HepG2 (cell line): ENCODE measurements at regions not wholly inside any gene's neighbourhood (a gene's known extent, or its start where the extent isn't known, plus 50 kb on each side); places are given as distances from the start of the nearest gene placed in this dataset.

Source experiments
- POLR2AphosphoS2 ChIP-seq: IDR thresholded peaks from 2 replicates; pipeline ENCODE4 v1.6.1; 2011; ENCODE audit warnings: low read depth, low read length, improper control_type of control experiment
- ZNF234 ChIP-seq: sonication (generic); formaldehyde crosslinking; conservative IDR thresholded peaks from 2 replicates; pipeline ENCODE4 v1.5.1; 2020; ENCODE audit warnings: mild to moderate bottlenecking, missing genetic modification reagents
- ZNF274 ChIP-seq: sonication (generic); formaldehyde crosslinking; IDR thresholded peaks from 2 replicates; pipeline ENCODE4 v1.5.1; 2020; ENCODE audit warnings: mild to moderate bottlenecking, missing genetic modification reagents
- TF ChIP-seq, protein P1 (sequence below): sonication (generic); formaldehyde crosslinking; IDR thresholded peaks from 2 replicates; pipeline ENCODE4 v1.4.0; 2020; ENCODE audit warnings: missing genetic modification reagents
- TF ChIP-seq, protein P2 (sequence below): sonication (generic); formaldehyde crosslinking; IDR thresholded peaks from 2 replicates; pipeline ENCODE4 v1.5.0; 2020; ENCODE audit warnings: mild to moderate bottlenecking, missing genetic modification reagents

DNA sequence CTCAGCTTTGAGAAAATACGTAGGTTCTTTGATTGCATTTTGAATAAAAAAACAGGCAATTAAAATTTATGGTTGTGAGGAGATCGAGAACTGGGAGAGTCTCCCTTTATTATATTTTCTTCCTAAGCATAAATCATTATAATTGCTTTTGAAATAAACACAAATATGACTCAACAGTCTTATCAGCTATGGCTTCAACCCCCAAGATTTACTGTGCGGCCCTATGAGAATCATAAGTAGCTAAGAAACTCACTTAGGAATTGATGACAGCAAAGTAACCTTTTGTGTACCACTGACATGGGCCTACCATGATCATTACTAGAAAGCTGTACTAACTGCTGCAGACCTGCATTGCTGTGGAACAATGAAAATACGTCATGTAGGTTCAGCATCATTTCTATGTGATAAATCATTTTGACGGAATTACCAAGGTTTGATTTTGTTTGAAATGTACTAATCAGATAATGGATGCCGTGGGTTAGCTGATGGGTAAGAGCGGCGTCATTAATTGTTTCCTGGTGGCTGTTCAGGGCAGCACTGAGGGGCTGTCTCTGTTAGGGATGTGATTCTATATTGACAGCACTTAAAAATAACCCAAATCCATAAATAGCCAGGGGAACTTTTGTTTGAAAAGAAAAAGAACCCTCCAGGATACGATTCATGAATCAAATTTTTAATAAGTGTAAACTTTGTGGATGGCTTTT, 51.5 kb upstream of the GPRIN3 start:
- TF ChIP-seq, protein P1, sequence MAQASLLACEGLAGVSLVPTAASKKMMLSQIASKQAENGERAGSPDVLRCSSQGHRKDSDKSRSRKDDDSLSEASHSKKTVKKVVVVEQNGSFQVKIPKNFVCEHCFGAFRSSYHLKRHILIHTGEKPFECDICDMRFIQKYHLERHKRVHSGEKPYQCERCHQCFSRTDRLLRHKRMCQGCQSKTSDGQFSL (CRISPR knock-in tag) = no peak
- no peak for TF ChIP-seq ZNF234 (CRISPR knock-in tag)
- TF ChIP-seq POLR2AphosphoS2 = no peak
- TF ChIP-seq, protein P2, sequence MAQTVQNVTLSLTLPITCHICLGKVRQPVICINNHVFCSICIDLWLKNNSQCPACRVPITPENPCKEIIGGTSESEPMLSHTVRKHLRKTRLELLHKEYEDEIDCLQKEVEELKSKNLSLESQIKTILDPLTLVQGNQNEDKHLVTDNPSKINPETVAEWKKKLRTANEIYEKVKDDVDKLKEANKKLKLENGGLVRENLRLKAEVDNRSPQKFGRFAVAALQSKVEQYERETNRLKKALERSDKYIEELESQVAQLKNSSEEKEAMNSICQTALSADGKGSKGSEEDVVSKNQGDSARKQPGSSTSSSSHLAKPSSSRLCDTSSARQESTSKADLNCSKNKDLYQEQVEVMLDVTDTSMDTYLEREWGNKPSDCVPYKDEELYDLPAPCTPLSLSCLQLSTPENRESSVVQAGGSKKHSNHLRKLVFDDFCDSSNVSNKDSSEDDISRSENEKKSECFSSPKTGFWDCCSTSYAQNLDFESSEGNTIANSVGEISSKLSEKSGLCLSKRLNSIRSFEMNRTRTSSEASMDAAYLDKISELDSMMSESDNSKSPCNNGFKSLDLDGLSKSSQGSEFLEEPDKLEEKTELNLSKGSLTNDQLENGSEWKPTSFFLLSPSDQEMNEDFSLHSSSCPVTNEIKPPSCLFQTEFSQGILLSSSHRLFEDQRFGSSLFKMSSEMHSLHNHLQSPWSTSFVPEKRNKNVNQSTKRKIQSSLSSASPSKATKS (CRISPR knock-in tag) = no peak
- no peak for TF ChIP-seq ZNF274 (CRISPR knock-in tag)
